A549 (cell line): ENCODE measurements at regions not wholly inside any gene's neighbourhood (a gene's known extent, or its start where the extent isn't known, plus 50 kb on each side); places are given as distances from the start of the nearest gene placed in this dataset.

Experiments
- BCL3 ChIP-seq: fragments of >200 bp; sonication (Bioruptor Twin); formaldehyde crosslinking; IDR thresholded peaks from 3 replicates; pipeline ENCODE4 v1.6.1; 2016
- CBX2 ChIP-seq: fragments of 200-600 bp; sonication (generic); IDR thresholded peaks from 2 replicates; pipeline ENCODE4 v1.6.1; 2016; ENCODE audit warnings: low read depth, mild to moderate bottlenecking, borderline replicate concordance
- EHF ChIP-seq: fragments of 250-450 bp; sonication (Bioruptor Pico); IDR thresholded peaks from 2 replicates; pipeline ENCODE4 v1.5.0; 2020; ENCODE audit warnings: mild to moderate bottlenecking
- JUN ChIP-seq, 2 experiments: fragments of >200 bp; sonication (Bioruptor Twin); formaldehyde crosslinking; IDR thresholded peaks; 2 replicates in 1 of 2; 3 replicates in 1 of 2; pipeline ENCODE4 v1.6.1; 2016 to 2017
- MAFK ChIP-seq: fragments of 450-650 bp; IDR thresholded peaks from 2 replicates; pipeline ENCODE4 v1.6.1; 2014; ENCODE audit not compliant: partially characterized antibody
- POLR2A ChIP-seq: IDR thresholded peaks from 2 replicates; pipeline ENCODE4 v1.6.1; 2012; ENCODE audit warnings: mild to moderate bottlenecking, low read length
- REST ChIP-seq: fragments of 200-600 bp; sonication (generic); IDR thresholded peaks from 2 replicates; pipeline ENCODE4 v1.6.1; 2016; ENCODE audit warnings: antibody characterized with exemption, mild to moderate bottlenecking, moderate library complexity
- SMC3 ChIP-seq: fragments of >200 bp; sonication (Bioruptor Twin); formaldehyde crosslinking; IDR thresholded peaks from 3 replicates; pipeline ENCODE4 v1.6.1; 2018; ENCODE audit warnings: inconsistent platforms

GRCh38 chr5:34469971-34470370 is 186.2 kb upstream of the RAI14 start:
- TF ChIP-seq POLR2A, result no peak
- no peak for TF ChIP-seq EHF
- no peak for TF ChIP-seq SMC3
- no peak for TF ChIP-seq REST
- no peak for TF ChIP-seq MAFK
- TF ChIP-seq BCL3, result no peak
- TF ChIP-seq CBX2, result no peak
- TF ChIP-seq JUN (IDR thresholded peaks at IDR 0.05), result no peak
